D721Med (cell line): ENCODE measurements at regions not wholly inside any gene's neighbourhood (a gene's known extent, or its start where the extent isn't known, plus 50 kb on each side); places are given as distances from the start of the nearest gene placed in this dataset.
A peak's percentile ranks its signal among the peaks of the same experiment; 100 is the strongest.

Experiments used
- DNase-seq: peaks from one replicate; pipeline ENCODE4 v3.0.0; 2011; ENCODE audit warnings: low spot score; ENCODE audit not compliant: insufficient read length
- FAIRE-seq: peaks from 2 replicates; lab custom pipeline; 2011; peaks lifted over from hg19 to GRCh38; lab: Jason Lieb, UNC
- CTCF ChIP-seq: IDR thresholded peaks from 2 replicates; pipeline ENCODE4 v1.5.1; 2012; ENCODE audit warnings: mild to moderate bottlenecking, control low read depth; ENCODE audit not compliant: insufficient read depth; ENCODE audit errors: missing control alignments

GRCh38 chr3:20352546-20353179, 166.7 kb upstream of the SGO1 start:
- no peak for FAIRE-seq

GRCh38 chr3:20350449-20350848, 164.4 kb upstream of the SGO1 start:
- DNase-seq (no peak), FAIRE-seq (no peak)
- no peak for TF ChIP-seq CTCF

More at GRCh38 chr3:20352546-20353179, 166.7 kb upstream of the SGO1 start:
- TF ChIP-seq CTCF = no peak
- DNase-seq = no peak

- no peak for TF ChIP-seq CTCF
- no peak for FAIRE-seq
- DNase-seq = no peak
These were observed 160.9 kb upstream of the SGO1 start for GRCh38 chr3:20346916-20347315.

- FAIRE-seq = no peak
- TF ChIP-seq CTCF = no peak
- DNase-seq = no peak
These were observed 160.4 kb upstream of the SGO1 start for GRCh38 chr3:20346369-20346768.

- no peak for TF ChIP-seq CTCF
- FAIRE-seq (no peak), DNase-seq (no peak)
These were observed 158.5 kb upstream of the SGO1 start for GRCh38 chr3:20344400-20344959.

- TF ChIP-seq CTCF = no peak
- no peak for DNase-seq
- no peak for FAIRE-seq
These were observed 157.8 kb upstream of the SGO1 start for GRCh38 chr3:20343790-20344189.

- peak; percentile 41 for FAIRE-seq
- DNase-seq = no peak
- peak; percentile 88 for TF ChIP-seq CTCF
These were observed 154.4 kb upstream of the SGO1 start for GRCh38 chr3:20340324-20340928.
